ENCODE measurements at regions not wholly inside any gene's neighbourhood (a gene's known extent, or its start where the extent isn't known, plus 50 kb on each side); places are given as distances from the start of the nearest gene placed in this dataset.

- H3K79me2 ChIP-seq (ENCODE audit: insufficient read depth, low read length): no peaks in the 10 kb centered on the region
- H4K20me1 ChIP-seq (ENCODE audit: insufficient read depth, low read length): peaks cover 10% of the 10 kb centered on the region; the same call in 1 of the 2 replicates
- no peak overlapping the region for H3K4me3 ChIP-seq (ENCODE audit: low read depth in 1 of 2, low read length in 2 of 2)
- no peak overlapping the region for H3K4me2 ChIP-seq (ENCODE audit: insufficient read depth, low read length)
- ATAC-seq (ENCODE audit: insufficient read depth, low read depth) (no peak), DNase-seq (no peak)
- H3K4me1 ChIP-seq (ENCODE audit: insufficient read depth, low read length): peaks cover 14% of the 10 kb centered on the region
- H3K27me3 ChIP-seq (ENCODE audit: insufficient read depth, low read length, poor library complexity): peaks cover 18% of the 10 kb centered on the region
- no peaks in the 10 kb centered on the region for H3K9me3 ChIP-seq (ENCODE audit: insufficient read depth, low read length, severe bottlenecking)
- no peak overlapping the region for H3K9ac ChIP-seq (ENCODE audit: low read depth, low read length)
- H3K27ac ChIP-seq (ENCODE audit: low read length): no peak overlapping the region
- no peaks in the 10 kb centered on the region for H3K36me3 ChIP-seq (ENCODE audit: insufficient read depth, low read length)
- H2AFZ ChIP-seq (ENCODE audit: low read depth, low read length): no peak overlapping the region
- TF ChIP-seq EZH2 (IDR thresholded peaks at IDR 0.05; ENCODE audit: borderline replicate concordance, low read depth, low read length, severe bottlenecking) (no peak), CTCF (IDR thresholded peaks at IDR 0.05; ENCODE audit: borderline replicate concordance, extremely low read depth, low read length, poor library complexity, severe bottlenecking) (no peak)
Observed at GRCh38 chr10:113228530-113228929, 278.5 kb downstream of the TCF7L2 start.

GRCh38 chr10:113230011-113230610, 280.1 kb downstream of the TCF7L2 start:
- no peak overlapping the region for H3K4me2 ChIP-seq (ENCODE audit: insufficient read depth, low read length)
- no peak for TF ChIP-seq CTCF (IDR thresholded peaks at IDR 0.05; ENCODE audit: borderline replicate concordance, extremely low read depth, low read length, poor library complexity, severe bottlenecking)
- TF ChIP-seq EZH2 (IDR thresholded peaks at IDR 0.05; ENCODE audit: borderline replicate concordance, low read depth, low read length, severe bottlenecking): no peak
- no peak overlapping the region for H2AFZ ChIP-seq (ENCODE audit: low read depth, low read length)

GRCh38 chr10:113232928-113233511, 283.0 kb downstream of the TCF7L2 start:
- DNase-seq: peak; percentile 21
- peak; percentile 85 for ATAC-seq (ENCODE audit: insufficient read depth, low read depth)
- H2AFZ ChIP-seq (ENCODE audit: low read depth, low read length): no peak overlapping the region

More at GRCh38 chr10:113230011-113230610, 280.1 kb downstream of the TCF7L2 start:
- Histone ChIP-seq H4K20me1 (ENCODE audit: insufficient read depth, low read length) (peaks cover 10% of the 10 kb centered on the region; the same call in 1 of the 2 replicates), H3K9ac (ENCODE audit: low read depth, low read length) (no peak overlapping the region), H3K27me3 (ENCODE audit: insufficient read depth, low read length, poor library complexity) (peaks cover 16% of the 10 kb centered on the region), H3K4me3 (ENCODE audit: low read depth in 1 of 2, low read length in 2 of 2) (no peak overlapping the region), H3K4me1 (ENCODE audit: insufficient read depth, low read length) (peaks cover 14% of the 10 kb centered on the region), H3K36me3 (ENCODE audit: insufficient read depth, low read length) (no peaks in the 10 kb centered on the region), H3K9me3 (ENCODE audit: insufficient read depth, low read length, severe bottlenecking) (no peaks in the 10 kb centered on the region), H3K79me2 (ENCODE audit: insufficient read depth, low read length) (no peaks in the 10 kb centered on the region), H3K27ac (ENCODE audit: low read length) (no peak overlapping the region)
- no peak for DNase-seq
- ATAC-seq (ENCODE audit: insufficient read depth, low read depth): no peak

More at GRCh38 chr10:113232928-113233511, 283.0 kb downstream of the TCF7L2 start:
- no peaks in the 10 kb centered on the region for H3K4me1 ChIP-seq (ENCODE audit: insufficient read depth, low read length)
- no peak overlapping the region for H3K4me2 ChIP-seq (ENCODE audit: insufficient read depth, low read length)
- H3K4me3 ChIP-seq (ENCODE audit: low read depth in 1 of 2, low read length in 2 of 2): no peak overlapping the region
- no peaks in the 10 kb centered on the region for H3K9me3 ChIP-seq (ENCODE audit: insufficient read depth, low read length, severe bottlenecking)
- H3K36me3 ChIP-seq (ENCODE audit: insufficient read depth, low read length): no peaks in the 10 kb centered on the region
- TF ChIP-seq CTCF (IDR thresholded peaks at IDR 0.05; ENCODE audit: borderline replicate concordance, extremely low read depth, low read length, poor library complexity, severe bottlenecking) (peak; percentile 30), EZH2 (IDR thresholded peaks at IDR 0.05; ENCODE audit: borderline replicate concordance, low read depth, low read length, severe bottlenecking) (no peak)
- no peak overlapping the region for H3K27ac ChIP-seq (ENCODE audit: low read length)
- no peaks in the 10 kb centered on the region for H3K79me2 ChIP-seq (ENCODE audit: insufficient read depth, low read length)
- H4K20me1 ChIP-seq (ENCODE audit: insufficient read depth, low read length): no peaks in the 10 kb centered on the region
- H3K27me3 ChIP-seq (ENCODE audit: insufficient read depth, low read length, poor library complexity): no peaks in the 10 kb centered on the region
- no peak overlapping the region for H3K9ac ChIP-seq (ENCODE audit: low read depth, low read length)
